GM23338 (cell line): ENCODE measurements at regions not wholly inside any gene's neighbourhood (a gene's known extent, or its start where the extent isn't known, plus 50 kb on each side); places are given as distances from the start of the nearest gene placed in this dataset.

Source experiments
- ATAC-seq: fragments of 200-7000 bp; cut with Tn5 transposase; 3 replicates; pipeline ENCODE4 v1.9.1; 2020
- DNase-seq: peaks from one replicate; pipeline ENCODE4 v3.0.0-alpha.2; 2015; ENCODE audit warnings: low spot score
- H2AFZ ChIP-seq: fragments of 200-600 bp; sonication (generic); 2 replicates; pipeline ENCODE4 v1.8.0; 2016; ENCODE audit warnings: antibody characterized with exemption, mild to moderate bottlenecking, moderate library complexity
- H3F3A ChIP-seq: fragments of 200-600 bp; sonication (generic); replicated peaks from 2 replicates; pipeline ENCODE4 v1.8.0; 2017; ENCODE audit warnings: antibody characterized with exemption, mixed run types, low read depth
- H3K27ac ChIP-seq: fragments of 200-600 bp; sonication (generic); 2 replicates; pipeline ENCODE4 v1.6.1; 2016; ENCODE audit warnings: low read depth
- H3K27me3 ChIP-seq: fragments of 200-600 bp; sonication (generic); 2 replicates; pipeline ENCODE4 v1.8.0; 2016; ENCODE audit warnings: mild to moderate bottlenecking, mixed run types, moderate library complexity; ENCODE audit not compliant: insufficient read depth
- H3K36me3 ChIP-seq: fragments of 200-600 bp; sonication (generic); 2 replicates; pipeline ENCODE4 v1.8.0; 2016; ENCODE audit warnings: mild to moderate bottlenecking; ENCODE audit not compliant: insufficient read depth
- H3K4me1 ChIP-seq: fragments of 200-600 bp; sonication (generic); 2 replicates; pipeline ENCODE4 v1.8.0; 2016; ENCODE audit warnings: mild to moderate bottlenecking, moderate library complexity; ENCODE audit not compliant: insufficient read depth
- H3K4me2 ChIP-seq: fragments of 200-600 bp; sonication (generic); 2 replicates; pipeline ENCODE4 v1.7.1; 2017; ENCODE audit warnings: mixed run types
- H3K4me3 ChIP-seq: fragments of 200-600 bp; sonication (generic); 2 replicates; pipeline ENCODE4 v1.6.1; 2016; ENCODE audit warnings: mixed run types
- H3K79me2 ChIP-seq: fragments of 200-600 bp; sonication (generic); replicated peaks from 2 replicates; pipeline ENCODE4 v1.8.0; 2017; ENCODE audit warnings: mild to moderate bottlenecking; ENCODE audit not compliant: insufficient read depth
- H3K9me2 ChIP-seq: fragments of 200-600 bp; sonication (generic); 2 replicates; pipeline ENCODE4 v1.8.0; 2017; ENCODE audit not compliant: insufficient read depth
- H4K20me1 ChIP-seq: fragments of 200-600 bp; sonication (generic); replicated peaks from 2 replicates; pipeline ENCODE4 v1.8.0; 2017; ENCODE audit warnings: mild to moderate bottlenecking; ENCODE audit not compliant: insufficient read depth
- H3K27ac Mint-ChIP-seq: 2 replicates; pipeline ENCODE4 v1.8.0; 2020; ENCODE audit warnings: inconsistent platforms, mild to moderate bottlenecking, moderate library complexity, mixed read lengths
- H3K27me3 Mint-ChIP-seq: 3 replicates; pipeline ENCODE4 v1.8.0; 2022; ENCODE audit warnings: low read depth, mild to moderate bottlenecking, moderate library complexity, mixed read lengths, inconsistent platforms; ENCODE audit not compliant: insufficient read depth, poor library complexity
- H3K36me3 Mint-ChIP-seq: 3 replicates; pipeline ENCODE4 v1.8.0; 2021; ENCODE audit warnings: low read depth, mild to moderate bottlenecking, inconsistent platforms, moderate library complexity, mixed read lengths
- H3K4me1 Mint-ChIP-seq: 3 replicates; pipeline ENCODE4 v1.8.0; 2020; ENCODE audit warnings: mild to moderate bottlenecking, inconsistent platforms, mixed read lengths
- H3K4me3 Mint-ChIP-seq: 3 replicates; pipeline ENCODE4 v1.8.0; 2021; ENCODE audit warnings: moderate library complexity, mild to moderate bottlenecking, inconsistent platforms, mixed read lengths
- H3K9me3 Mint-ChIP-seq: 3 replicates; pipeline ENCODE4 v1.8.0; 2020; ENCODE audit warnings: moderate library complexity, mild to moderate bottlenecking, inconsistent platforms, mixed read lengths
- CREB1 ChIP-seq: fragments of 250-450 bp; sonication (Bioruptor Pico); IDR thresholded peaks from 2 replicates; pipeline ENCODE4 v1.5.0; 2020; ENCODE audit warnings: low read depth, mild to moderate bottlenecking, moderate library complexity
- ETS1 ChIP-seq: IDR thresholded peaks from 2 replicates; pipeline ENCODE4 v1.6.1; 2016; ENCODE audit warnings: antibody characterized with exemption
- EZH2 ChIP-seq: fragments of 200-600 bp; sonication (generic); IDR thresholded peaks from one replicate; pipeline ENCODE4 v1.8.0; 2017; ENCODE audit warnings: antibody characterized with exemption, mild to moderate bottlenecking, low read depth; ENCODE audit not compliant: unreplicated experiment
- EZH2phosphoT487 ChIP-seq: fragments of 200-600 bp; sonication (generic); IDR thresholded peaks from one replicate; pipeline ENCODE4 v1.8.1; 2018; ENCODE audit warnings: antibody characterized with exemption; ENCODE audit not compliant: unreplicated experiment
- JUNB ChIP-seq: IDR thresholded peaks from one replicate; pipeline ENCODE4 v1.6.1; 2016; ENCODE audit warnings: antibody characterized with exemption; ENCODE audit not compliant: unreplicated experiment
- NANOG ChIP-seq: IDR thresholded peaks from 2 replicates; pipeline ENCODE4 v1.6.1; 2016; ENCODE audit warnings: antibody characterized with exemption, borderline replicate concordance
- POLR2AphosphoS5 ChIP-seq: IDR thresholded peaks from 2 replicates; pipeline ENCODE4 v1.6.1; 2016; ENCODE audit warnings: antibody characterized with exemption, low read depth
- STAT1 ChIP-seq: IDR thresholded peaks from one replicate; pipeline ENCODE4 v1.6.1; 2016; ENCODE audit warnings: antibody characterized with exemption; ENCODE audit not compliant: unreplicated experiment
- ZNF114 ChIP-seq: fragments of 250-450 bp; sonication (Bioruptor Pico); IDR thresholded peaks from 2 replicates; pipeline ENCODE4 v1.5.0; 2020; ENCODE audit warnings: mild to moderate bottlenecking, moderate library complexity
- ZNF462 ChIP-seq: fragments of 250-450 bp; sonication (Bioruptor Pico); IDR thresholded peaks from 2 replicates; pipeline ENCODE4 v1.5.0; 2020; ENCODE audit warnings: mild to moderate bottlenecking, moderate library complexity

- TF ChIP-seq ZNF462 (CRISPR knock-in tag): no peak
- TF ChIP-seq EZH2: no peak
- no peak for TF ChIP-seq JUNB
- TF ChIP-seq POLR2AphosphoS5: no peak
- TF ChIP-seq CREB1 (CRISPR knock-in tag): no peak
- TF ChIP-seq ZNF114 (CRISPR knock-in tag): no peak
- TF ChIP-seq NANOG: no peak
Measured at GRCh38 chr1:4002741-4003140, 102.7 kb upstream of the C1orf174 start (continued).

GRCh38 chr1:4003846-4004505, 103.9 kb upstream of the C1orf174 start:
- no peaks in the 10 kb centered on the region for H3K4me1 Mint-ChIP-seq
- H3K27me3 Mint-ChIP-seq: peaks cover 13% of the 10 kb centered on the region
- Histone ChIP-seq H3K4me2 (no peak overlapping the region), H2AFZ (no peak overlapping the region), H3K79me2 (no peaks in the 10 kb centered on the region), H3K4me3 (no peak overlapping the region), H4K20me1 (no peaks in the 10 kb centered on the region), H3F3A (no peaks in the 10 kb centered on the region), H3K9me2 (no peaks in the 10 kb centered on the region), H3K4me1 (no peaks in the 10 kb centered on the region), H3K27me3 (no peaks in the 10 kb centered on the region), H3K27ac (no peak overlapping the region), H3K36me3 (no peaks in the 10 kb centered on the region)
- no peak for ATAC-seq
- peaks cover 89% of the 10 kb centered on the region for H3K9me3 Mint-ChIP-seq
- no peak for DNase-seq
- no peak overlapping the region for H3K27ac Mint-ChIP-seq
- H3K4me3 Mint-ChIP-seq: no peak overlapping the region
- peaks cover 14% of the 10 kb centered on the region; the same call in 2 of the 3 replicates for H3K36me3 Mint-ChIP-seq
- TF ChIP-seq NANOG (no peak), CREB1 (CRISPR knock-in tag) (no peak), ETS1 (no peak), EZH2phosphoT487 (no peak), STAT1 (no peak)
